ENCODE measurements at regions not wholly inside any gene's neighbourhood (a gene's known extent, or its start where the extent isn't known, plus 50 kb on each side); places are given as distances from the start of the nearest gene placed in this dataset.

- intact Hi-C loops (cut with DNase I, micrococcal nuclease): no loop called here
- no peak overlapping the region for H3K4me3 Mint-ChIP-seq
- H3K9me3 Mint-ChIP-seq: no peaks in the 10 kb centered on the region
- ATAC-seq (ENCODE audit: poor library complexity) (no peak), DNase-seq (no peak)
- no peaks in the 10 kb centered on the region for H3K4me1 Mint-ChIP-seq (ENCODE audit: low read depth)
- ChIA-PET CTCF (no interaction called here), POLR2A (no interaction called here)
- Histone ChIP-seq H3K9me3 (ENCODE audit: control insufficient read depth in 1 of 2, insufficient read depth in 1 of 2, low read length in 2 of 2) (no peaks in the 10 kb centered on the region), H3K4me1 (ENCODE audit: insufficient read depth, low read length) (no peaks in the 10 kb centered on the region), H3K27ac (ENCODE audit: low read depth in 1 of 2, low read length in 2 of 2) (no peak overlapping the region), H3K4me3 (ENCODE audit: low read length) (no peak overlapping the region), H3K27me3 (ENCODE audit: control insufficient read depth in 1 of 2, insufficient read depth in 2 of 2, low read length in 2 of 2) (no peaks in the 10 kb centered on the region), H3K36me3 (ENCODE audit: insufficient read depth, low read length) (no peaks in the 10 kb centered on the region)
- H3K27me3 Mint-ChIP-seq: no peaks in the 10 kb centered on the region
- TF ChIP-seq CTCF (IDR thresholded peaks at IDR 0.05): no peak
- H3K36me3 Mint-ChIP-seq (ENCODE audit: low read depth): no peaks in the 10 kb centered on the region
- no peak overlapping the region for H3K27ac Mint-ChIP-seq
Measured at GRCh38 chr6:147684906-147685305, 176.4 kb downstream of the SAMD5 start.

- Mint-ChIP-seq H3K4me1 (ENCODE audit: low read depth) (no peaks in the 10 kb centered on the region), H3K27ac (no peak overlapping the region), H3K36me3 (ENCODE audit: low read depth) (no peaks in the 10 kb centered on the region), H3K9me3 (no peaks in the 10 kb centered on the region), H3K27me3 (peaks cover 7% of the 10 kb centered on the region), H3K4me3 (no peak overlapping the region)
- intact Hi-C loops (cut with DNase I, micrococcal nuclease): no loop called here
- ChIA-PET CTCF (no interaction called here), POLR2A (no interaction called here)
- ATAC-seq (ENCODE audit: poor library complexity) (no peak), DNase-seq (no peak)
- no peak for TF ChIP-seq CTCF (IDR thresholded peaks at IDR 0.05)
- Histone ChIP-seq H3K27ac (ENCODE audit: low read depth in 1 of 2, low read length in 2 of 2) (no peak overlapping the region), H3K4me1 (ENCODE audit: insufficient read depth, low read length) (no peaks in the 10 kb centered on the region), H3K27me3 (ENCODE audit: control insufficient read depth in 1 of 2, insufficient read depth in 2 of 2, low read length in 2 of 2) (no peaks in the 10 kb centered on the region), H3K4me3 (ENCODE audit: low read length) (no peak overlapping the region), H3K36me3 (ENCODE audit: insufficient read depth, low read length) (no peaks in the 10 kb centered on the region), H3K9me3 (ENCODE audit: control insufficient read depth in 1 of 2, insufficient read depth in 1 of 2, low read length in 2 of 2) (no peaks in the 10 kb centered on the region)
Measured at GRCh38 chr6:147689398-147689797, 180.9 kb downstream of the SAMD5 start.

GRCh38 chr6:147691446-147691845 is 183.0 kb downstream of the SAMD5 start:
- Histone ChIP-seq H3K36me3 (ENCODE audit: insufficient read depth, low read length) (no peaks in the 10 kb centered on the region), H3K27me3 (ENCODE audit: control insufficient read depth in 1 of 2, insufficient read depth in 2 of 2, low read length in 2 of 2) (no peaks in the 10 kb centered on the region), H3K4me1 (ENCODE audit: insufficient read depth, low read length) (no peaks in the 10 kb centered on the region), H3K27ac (ENCODE audit: low read depth in 1 of 2, low read length in 2 of 2) (no peak overlapping the region), H3K4me3 (ENCODE audit: low read length) (no peak overlapping the region), H3K9me3 (ENCODE audit: control insufficient read depth in 1 of 2, insufficient read depth in 1 of 2, low read length in 2 of 2) (no peaks in the 10 kb centered on the region)
- no peak for TF ChIP-seq CTCF (IDR thresholded peaks at IDR 0.05)
- CTCF ChIA-PET: no interaction called here
- no peaks in the 10 kb centered on the region for H3K4me1 Mint-ChIP-seq (ENCODE audit: low read depth)
- POLR2A ChIA-PET: no interaction called here
- DNase-seq (no peak), ATAC-seq (ENCODE audit: poor library complexity) (no peak)
- H3K4me3 Mint-ChIP-seq: no peak overlapping the region
- no peaks in the 10 kb centered on the region for H3K36me3 Mint-ChIP-seq (ENCODE audit: low read depth)
- peaks cover 7% of the 10 kb centered on the region for H3K27me3 Mint-ChIP-seq
- H3K9me3 Mint-ChIP-seq: no peaks in the 10 kb centered on the region
- intact Hi-C loops (cut with DNase I, micrococcal nuclease): no loop called here
- no peak overlapping the region for H3K27ac Mint-ChIP-seq

All from CD4-positive, alpha-beta T cell (primary cell).